Lower leg skin (tissue), 3 donors: ENCODE measurements at regions not wholly inside any gene's neighbourhood (a gene's known extent, or its start where the extent isn't known, plus 50 kb on each side); places are given as distances from the start of the nearest gene placed in this dataset.

ENCODE experiments used
- POLR2A ChIP-seq, 2 donors: fragments of 450-650 bp; IDR thresholded peaks; one replicate each; pipeline ENCODE4 v1.6.1; 2016 to 2017; ENCODE audit warnings: antibody characterized with exemption in 2 of 2, mild to moderate bottlenecking in 1 of 2, moderate library complexity in 1 of 2
- TF ChIP-seq, protein P1 (sequence below), 3 donors: fragments of 450-650 bp; IDR thresholded peaks; one replicate each; pipeline ENCODE4 v1.5.1; 2016; ENCODE audit warnings: antibody characterized with exemption in 3 of 3, mild to moderate bottlenecking in 3 of 3, moderate library complexity in 2 of 3

- no peak for TF ChIP-seq POLR2A (IDR thresholded peaks at IDR 0.05)
- TF ChIP-seq, protein P1, sequence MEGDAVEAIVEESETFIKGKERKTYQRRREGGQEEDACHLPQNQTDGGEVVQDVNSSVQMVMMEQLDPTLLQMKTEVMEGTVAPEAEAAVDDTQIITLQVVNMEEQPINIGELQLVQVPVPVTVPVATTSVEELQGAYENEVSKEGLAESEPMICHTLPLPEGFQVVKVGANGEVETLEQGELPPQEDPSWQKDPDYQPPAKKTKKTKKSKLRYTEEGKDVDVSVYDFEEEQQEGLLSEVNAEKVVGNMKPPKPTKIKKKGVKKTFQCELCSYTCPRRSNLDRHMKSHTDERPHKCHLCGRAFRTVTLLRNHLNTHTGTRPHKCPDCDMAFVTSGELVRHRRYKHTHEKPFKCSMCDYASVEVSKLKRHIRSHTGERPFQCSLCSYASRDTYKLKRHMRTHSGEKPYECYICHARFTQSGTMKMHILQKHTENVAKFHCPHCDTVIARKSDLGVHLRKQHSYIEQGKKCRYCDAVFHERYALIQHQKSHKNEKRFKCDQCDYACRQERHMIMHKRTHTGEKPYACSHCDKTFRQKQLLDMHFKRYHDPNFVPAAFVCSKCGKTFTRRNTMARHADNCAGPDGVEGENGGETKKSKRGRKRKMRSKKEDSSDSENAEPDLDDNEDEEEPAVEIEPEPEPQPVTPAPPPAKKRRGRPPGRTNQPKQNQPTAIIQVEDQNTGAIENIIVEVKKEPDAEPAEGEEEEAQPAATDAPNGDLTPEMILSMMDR (IDR thresholded peaks at IDR 0.05), result no peak
These were observed 113.2 kb upstream of the CSF3R start for GRCh38 chr1:36595921-36596320.
